Endothelial cell of umbilical vein (primary cell): ENCODE measurements at regions not wholly inside any gene's neighbourhood (a gene's known extent, or its start where the extent isn't known, plus 50 kb on each side); places are given as distances from the start of the nearest gene placed in this dataset.

Experiments
- BruUV-seq: library from RNA; stranded (reverse); fragments of 400-500 nt; replicated peaks from 2 replicates; lab custom pipeline; 2021; lab: Mats Ljungman, UMichigan
- CTCF ChIA-PET: fragments of 300-600, 350-600 bp; sonication (Branson Sonifier 250); formaldehyde crosslinking; loops from one replicate; lab custom pipeline; 2021; ENCODE audit warnings: antibody characterized with exemption, inconsistent platforms; lab: Charles Lee
- POLR2A ChIA-PET: fragments of 300-600, 350-600 bp; sonication (Branson Sonifier 250); formaldehyde crosslinking; loops from one replicate; lab custom pipeline; 2021; ENCODE audit warnings: antibody characterized with exemption, inconsistent platforms; lab: Charles Lee
- DNase-seq: peaks from one replicate; pipeline ENCODE4 v3.0.0-alpha.2; 2011; ENCODE audit warnings: low read depth, low spot score
- FAIRE-seq: peaks from 2 replicates; lab custom pipeline; 2011; peaks lifted over from hg19 to GRCh38; lab: Jason Lieb, UNC
- H2AFZ ChIP-seq: 2 replicates; pipeline ENCODE4 v1.6.0; 2012; ENCODE audit warnings: low read depth, low read length, control low read depth, inconsistent platforms
- H3K27ac ChIP-seq: 2 replicates; pipeline ENCODE4 v1.5.1; 2011; ENCODE audit warnings: low read depth, mild to moderate bottlenecking, control low read depth, low read length, moderate library complexity; ENCODE audit not compliant: insufficient read depth
- H3K27me3 ChIP-seq, 2 experiments: 2 replicates each; pipeline versions ENCODE4 v1.6.0 to v1.6.1; 2011; ENCODE audit warnings: low read length in 2 of 2, mixed read lengths in 1 of 2; ENCODE audit not compliant: control insufficient read depth in 2 of 2, insufficient read depth in 2 of 2
- H3K36me3 ChIP-seq, 2 experiments: 2 replicates in 1 of 2; 3 replicates in 1 of 2; pipeline ENCODE4 v1.5.1; 2011; ENCODE audit warnings: low read length in 2 of 2, mild to moderate bottlenecking in 1 of 2, moderate library complexity in 1 of 2; ENCODE audit not compliant: control insufficient read depth in 2 of 2, insufficient read depth in 2 of 2; ENCODE audit errors: extremely low read depth in 1 of 2
- H3K4me1 ChIP-seq: 3 replicates; pipeline ENCODE4 v1.5.1; 2011; ENCODE audit warnings: mild to moderate bottlenecking, low read length; ENCODE audit not compliant: control insufficient read depth, insufficient read depth; ENCODE audit errors: extremely low read depth
- H3K4me2 ChIP-seq: 2 replicates; pipeline ENCODE4 v1.6.1; 2011; ENCODE audit warnings: low read length, control low read depth, mixed read lengths; ENCODE audit not compliant: insufficient read depth
- H3K4me3 ChIP-seq, 3 experiments: fragments of 200-600 bp in 1 of 3; sonication (generic), shearing (Covaris generic) in 1 of 3; replicated peaks in 1 of 3; 2 replicates each; pipeline ENCODE4 v1.5.1; 2011 to 2016; ENCODE audit warnings: control low read depth in 3 of 3, low read length in 3 of 3, mild to moderate bottlenecking in 2 of 3, inconsistent platforms in 1 of 3, low read depth in 1 of 3, moderate library complexity in 1 of 3; ENCODE audit not compliant: insufficient read depth in 1 of 3
- H3K79me2 ChIP-seq: 2 replicates; pipeline ENCODE4 v1.6.0; 2012; ENCODE audit warnings: low read length, inconsistent platforms; ENCODE audit not compliant: control insufficient read depth, insufficient read depth
- H3K9ac ChIP-seq: replicated peaks from 2 replicates; pipeline ENCODE3; 2011; ENCODE audit warnings: low read length, control low read depth; ENCODE audit not compliant: insufficient read depth; ENCODE audit errors: extremely low read depth
- H3K9me1 ChIP-seq: replicated peaks from 3 replicates; pipeline ENCODE4 v1.6.0; 2011; ENCODE audit warnings: mild to moderate bottlenecking, low read length; ENCODE audit not compliant: control insufficient read depth, insufficient read depth; ENCODE audit errors: extremely low read depth
- H3K9me3 ChIP-seq: replicated peaks from 2 replicates; pipeline ENCODE4 v1.5.1; 2012; ENCODE audit warnings: low read length, inconsistent platforms; ENCODE audit not compliant: control insufficient read depth, insufficient read depth
- H4K20me1 ChIP-seq: replicated peaks from 2 replicates; pipeline ENCODE3; 2011; ENCODE audit warnings: mild to moderate bottlenecking, low read length; ENCODE audit not compliant: control insufficient read depth, insufficient read depth; ENCODE audit errors: extremely low read depth
- EZH2 ChIP-seq: IDR thresholded peaks from 2 replicates; pipeline ENCODE4 v1.6.1; 2012; ENCODE audit warnings: borderline replicate concordance, low read depth, mild to moderate bottlenecking, moderate library complexity, low read length, inconsistent platforms; ENCODE audit not compliant: severe bottlenecking
- FOS ChIP-seq: IDR thresholded peaks from 2 replicates; pipeline ENCODE4 v1.6.1; 2011; ENCODE audit warnings: mild to moderate bottlenecking, low read length, moderate library complexity, borderline replicate concordance; ENCODE audit not compliant: insufficient read depth
- GATA2 ChIP-seq: IDR thresholded peaks from 2 replicates; pipeline ENCODE4 v1.7.0; 2011; ENCODE audit warnings: low read depth, mild to moderate bottlenecking, moderate library complexity, mixed read lengths, low read length; ENCODE audit not compliant: insufficient read length, insufficient read depth
- JUN ChIP-seq: IDR thresholded peaks from 2 replicates; pipeline ENCODE4 v1.6.1; 2011; ENCODE audit warnings: borderline replicate concordance, low read depth; ENCODE audit not compliant: insufficient read length, insufficient read depth
- MYC ChIP-seq: IDR thresholded peaks from one replicate; pipeline ENCODE4 v1.6.1; 2011; ENCODE audit warnings: mild to moderate bottlenecking, low read depth, low read length
- POLR2A ChIP-seq: IDR thresholded peaks from 2 replicates; pipeline ENCODE4 v1.6.1; 2012; ENCODE audit warnings: low read depth, mild to moderate bottlenecking, control low read depth, low read length
- POLR2AphosphoS5 ChIP-seq: IDR thresholded peaks from 2 replicates; pipeline ENCODE4 v1.6.1; 2012; ENCODE audit warnings: low read depth, mild to moderate bottlenecking, control low read depth, low read length, moderate library complexity; ENCODE audit not compliant: insufficient read depth
- dilution Hi-C: fragments of 300-500 bp; cut with MboI; formaldehyde crosslinking; loops from one replicate; pipeline ENCODE4 v1.15.0; 2019; ENCODE audit warnings: low sequenced_read_pairs; ENCODE audit not compliant: extremely low pct_ligation_motif_present
- intact Hi-C: fragments of 100-400 bp; cut with micrococcal nuclease; formaldehyde crosslinking; loops from one replicate; pipeline ENCODE4 v1.10.0; 2022
- TF ChIP-seq, protein P1 (sequence below): IDR thresholded peaks from 2 replicates; pipeline ENCODE4 v1.6.1; 2011; ENCODE audit not compliant: insufficient read depth, insufficient read length
- TF ChIP-seq, protein P2 (sequence below), 2 donors: IDR thresholded peaks; 1 replicate in 1 of 2; 2 replicates in 1 of 2; pipeline ENCODE4 v1.5.1; 2011; ENCODE audit warnings: low read length in 2 of 2, mild to moderate bottlenecking in 2 of 2, moderate library complexity in 2 of 2, control low read depth in 1 of 2, inconsistent platforms in 1 of 2, low read depth in 1 of 2; ENCODE audit not compliant: insufficient read depth in 1 of 2; ENCODE audit errors: extremely low read depth in 1 of 2

DNA sequence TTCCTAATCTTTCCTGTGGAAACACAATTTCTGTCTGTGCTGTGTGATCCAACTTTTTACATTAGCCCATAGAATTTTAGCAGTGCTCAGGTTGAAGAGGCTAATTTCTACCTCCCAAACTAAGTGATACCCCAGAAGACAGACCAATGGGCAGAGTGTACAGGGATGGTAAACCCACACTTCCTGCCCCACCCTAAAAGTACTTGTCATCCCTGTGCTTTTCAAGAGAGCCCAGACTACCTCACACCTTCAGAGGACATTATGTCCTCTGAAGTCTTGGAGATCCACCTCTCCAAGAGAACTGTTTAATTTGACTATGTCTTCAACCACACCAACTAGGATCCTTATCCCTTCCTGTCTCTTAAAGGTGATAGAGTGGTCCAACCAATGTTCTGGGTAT lies 82.0 kb upstream of the ACSL1 start:
- H2AFZ ChIP-seq: no peak overlapping the region
- H3K36me3 ChIP-seq: no peaks in the 10 kb centered on the region
- H3K27me3 ChIP-seq: no peaks in the 10 kb centered on the region
- CTCF ChIA-PET: no interaction called here
- BruUV-seq: no TSS peak
- TF ChIP-seq GATA2 (no peak), MYC (no peak), FOS (no peak), EZH2 (no peak), JUN (no peak), POLR2A (no peak), POLR2AphosphoS5 (no peak)
- TF ChIP-seq, protein P1, sequence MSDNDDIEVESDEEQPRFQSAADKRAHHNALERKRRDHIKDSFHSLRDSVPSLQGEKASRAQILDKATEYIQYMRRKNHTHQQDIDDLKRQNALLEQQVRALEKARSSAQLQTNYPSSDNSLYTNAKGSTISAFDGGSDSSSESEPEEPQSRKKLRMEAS: no peak
- TF ChIP-seq, protein P2, sequence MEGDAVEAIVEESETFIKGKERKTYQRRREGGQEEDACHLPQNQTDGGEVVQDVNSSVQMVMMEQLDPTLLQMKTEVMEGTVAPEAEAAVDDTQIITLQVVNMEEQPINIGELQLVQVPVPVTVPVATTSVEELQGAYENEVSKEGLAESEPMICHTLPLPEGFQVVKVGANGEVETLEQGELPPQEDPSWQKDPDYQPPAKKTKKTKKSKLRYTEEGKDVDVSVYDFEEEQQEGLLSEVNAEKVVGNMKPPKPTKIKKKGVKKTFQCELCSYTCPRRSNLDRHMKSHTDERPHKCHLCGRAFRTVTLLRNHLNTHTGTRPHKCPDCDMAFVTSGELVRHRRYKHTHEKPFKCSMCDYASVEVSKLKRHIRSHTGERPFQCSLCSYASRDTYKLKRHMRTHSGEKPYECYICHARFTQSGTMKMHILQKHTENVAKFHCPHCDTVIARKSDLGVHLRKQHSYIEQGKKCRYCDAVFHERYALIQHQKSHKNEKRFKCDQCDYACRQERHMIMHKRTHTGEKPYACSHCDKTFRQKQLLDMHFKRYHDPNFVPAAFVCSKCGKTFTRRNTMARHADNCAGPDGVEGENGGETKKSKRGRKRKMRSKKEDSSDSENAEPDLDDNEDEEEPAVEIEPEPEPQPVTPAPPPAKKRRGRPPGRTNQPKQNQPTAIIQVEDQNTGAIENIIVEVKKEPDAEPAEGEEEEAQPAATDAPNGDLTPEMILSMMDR (IDR thresholded peaks at IDR 0.05; ENCODE audit: extremely low read depth in 1 of 2, insufficient read depth in 1 of 2, low read depth in 1 of 2, low read length in 2 of 2): no peak
- no peak overlapping the region for H3K4me3 ChIP-seq
- no peak overlapping the region for H3K4me2 ChIP-seq
- no peaks in the 10 kb centered on the region for H3K79me2 ChIP-seq
- H3K9me1 ChIP-seq: no peaks in the 10 kb centered on the region
- dilution Hi-C loops (no loop called here), intact Hi-C loops (loop anchor here (10.0 kb wide), 1 partner anchor 163 kb away; no protein-coding TSS in a partner anchor)
- H3K9ac ChIP-seq: no peak overlapping the region
- DNase-seq (no peak), FAIRE-seq (no peak)
- no peaks in the 10 kb centered on the region for H3K9me3 ChIP-seq
- H3K27ac ChIP-seq: no peak overlapping the region
- H4K20me1 ChIP-seq: no peaks in the 10 kb centered on the region
- POLR2A ChIA-PET: no interaction called here
- no peaks in the 10 kb centered on the region for H3K4me1 ChIP-seq
